GM18858 (cell line): ENCODE measurements at regions not wholly inside any gene's neighbourhood (a gene's known extent, or its start where the extent isn't known, plus 50 kb on each side); places are given as distances from the start of the nearest gene placed in this dataset.
"Not testable (repeated sequence)": the region's sequence is repeated elsewhere in the genome, so short reads cannot be mapped to it uniquely, and the experiment has no call there.

Source experiments
- ATAC-seq: cut with Tn5 transposase; IDR thresholded peaks from one replicate; pipeline ENCODE4 v1.9.1; 2021; ENCODE audit not compliant: unreplicated experiment

DNA sequence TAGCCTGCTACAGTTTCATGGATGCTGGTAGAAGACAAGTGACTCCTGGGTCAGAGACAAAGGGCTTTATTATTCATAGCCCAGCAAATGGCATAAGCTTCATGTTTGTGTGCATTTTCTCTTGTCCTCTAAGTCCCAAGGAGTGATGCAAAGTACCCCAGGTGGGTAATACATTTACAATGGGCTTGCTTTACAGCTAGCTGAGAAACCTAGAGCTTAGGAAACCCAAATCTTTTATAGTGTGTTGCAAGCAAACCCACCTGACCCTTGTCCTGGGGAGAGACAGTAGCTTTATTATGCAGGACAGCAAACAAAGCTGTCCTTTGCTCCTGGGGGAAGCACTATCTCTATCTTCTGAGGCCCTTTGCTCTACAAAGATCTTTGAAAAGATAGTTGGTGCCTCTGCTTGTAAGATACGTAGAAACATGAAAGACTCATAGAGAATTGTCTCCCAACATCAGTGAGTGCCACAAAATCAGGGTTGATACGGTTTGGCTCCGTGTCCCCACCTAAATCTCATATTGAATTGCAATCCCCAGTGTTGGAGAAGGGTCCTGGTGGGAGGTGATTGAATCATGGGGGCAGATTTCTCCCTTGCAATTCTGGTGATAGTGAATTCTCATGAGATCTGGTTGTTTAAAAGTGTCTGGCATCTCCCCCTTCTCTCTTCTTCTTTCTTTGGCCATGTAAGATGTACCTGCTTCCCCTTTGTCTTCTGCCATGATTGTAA is 315.8 kb upstream of the USP24 start:
- ATAC-seq, result no peak

DNA sequence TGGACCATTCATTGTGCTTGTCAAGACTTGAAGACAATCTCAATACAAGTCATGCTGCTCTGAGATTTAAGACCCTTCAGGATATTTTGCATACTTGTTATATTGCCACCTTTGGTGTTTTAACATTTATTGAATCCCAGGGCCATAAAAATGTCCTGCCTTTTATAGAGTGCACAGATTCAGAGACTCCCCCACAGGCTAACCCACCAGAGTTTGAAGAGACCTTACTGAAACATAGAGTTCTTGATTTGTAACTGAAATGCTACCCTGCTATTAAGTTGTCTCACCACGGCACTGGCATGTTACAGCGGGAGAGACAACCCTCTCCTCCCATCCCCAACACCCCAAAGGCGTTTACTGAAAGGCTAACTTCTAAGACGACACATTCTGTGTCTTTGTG is 313.9 kb upstream of the USP24 start:
- no peak for ATAC-seq

DNA sequence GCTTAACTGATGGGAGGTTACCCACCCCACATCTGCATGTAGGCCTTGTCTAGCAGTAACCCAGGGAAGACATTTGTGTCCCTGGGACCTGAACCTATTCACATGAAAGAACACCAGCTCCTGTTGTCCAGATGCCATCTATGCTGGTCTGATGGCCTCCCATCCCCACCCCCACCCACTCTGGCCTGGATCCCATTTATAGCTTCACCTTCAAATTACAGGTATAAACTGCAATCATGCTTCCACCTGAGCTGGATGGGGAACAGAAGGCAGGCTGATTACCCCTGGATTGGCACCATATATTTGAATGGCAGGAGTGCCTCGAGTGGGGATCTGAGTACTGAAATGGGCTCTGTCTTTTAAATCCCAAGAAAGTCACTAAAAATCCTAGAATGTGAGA is 312.7 kb upstream of the USP24 start:
- no peak for ATAC-seq

DNA sequence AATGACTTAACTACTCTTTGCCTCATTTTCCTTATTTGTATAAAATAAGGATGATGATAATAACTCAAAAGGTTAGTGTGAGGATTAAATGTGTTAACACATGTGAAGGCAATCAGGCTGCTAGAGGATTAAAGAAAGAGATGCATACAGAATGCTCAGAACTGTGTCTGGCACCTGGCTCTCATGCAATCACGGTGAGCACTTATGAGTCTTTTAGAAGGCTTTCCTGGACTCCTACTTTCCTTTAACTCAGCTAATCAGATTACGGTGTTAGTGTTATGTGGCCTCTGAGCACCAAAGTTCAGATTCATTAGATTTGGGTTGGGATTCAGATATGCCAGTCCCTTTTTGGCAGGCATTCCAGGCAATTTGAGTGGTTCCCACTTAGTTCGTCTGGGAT is 311.6 kb upstream of the USP24 start:
- no peak for ATAC-seq

- ATAC-seq, result no peak
Observed at GRCh38 chr1:55524006-55524405, 308.8 kb upstream of the USP24 start.

DNA sequence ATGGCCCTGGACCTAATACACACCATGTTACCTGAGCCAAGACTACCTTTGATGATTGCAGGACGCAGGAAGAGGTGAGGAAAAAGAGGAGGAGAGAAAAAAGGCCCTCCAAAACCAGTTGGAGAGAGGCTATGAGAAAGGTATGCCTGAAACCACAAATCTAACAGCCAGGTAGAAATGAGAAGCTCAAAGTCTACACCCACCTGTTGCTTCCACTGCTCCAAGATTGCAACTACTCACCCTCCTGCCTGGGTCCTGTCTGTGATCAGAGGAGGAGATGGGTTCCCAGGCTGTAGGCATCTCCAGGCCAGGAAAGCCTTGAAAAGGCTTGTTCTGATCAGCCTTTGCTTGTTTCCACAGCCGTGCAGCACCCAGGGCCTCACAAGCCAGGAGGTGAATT is 307.8 kb upstream of the USP24 start:
- ATAC-seq, result no peak

DNA sequence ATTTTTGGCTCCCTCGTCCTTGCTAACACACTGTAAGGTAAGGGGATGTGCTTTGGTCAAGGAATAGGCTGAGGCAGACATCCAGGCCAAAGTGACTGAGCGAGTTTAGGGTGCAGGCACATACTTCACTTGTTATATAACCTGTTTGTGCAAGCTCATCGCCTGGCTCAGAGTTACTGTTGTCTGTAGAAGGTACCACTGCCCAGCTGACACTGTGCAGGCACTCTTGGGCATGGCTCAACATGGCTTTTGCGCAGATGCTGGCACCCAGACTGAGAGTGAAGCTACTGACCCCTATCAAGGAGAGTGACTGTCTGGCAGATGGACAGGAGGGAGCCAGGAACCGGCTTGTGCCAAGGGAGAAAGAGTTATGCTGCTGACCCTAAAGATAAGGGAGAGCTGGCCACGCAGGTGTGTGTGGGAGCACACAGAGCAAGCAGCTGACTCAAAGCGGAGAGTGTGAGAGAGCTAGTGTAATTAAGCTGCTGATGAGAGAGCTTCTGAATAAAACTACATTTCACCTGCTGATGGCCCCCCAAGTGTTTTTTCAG is 307.3 kb upstream of the USP24 start:
- ATAC-seq, result no peak

- no peak for ATAC-seq
Observed at GRCh38 chr1:55520861-55521260, 305.7 kb upstream of the USP24 start.

GRCh38 chr1:55519937-55520683 is 304.9 kb upstream of the USP24 start:
- no peak for ATAC-seq

GRCh38 chr1:55519276-55519675 is 304.1 kb upstream of the USP24 start:
- ATAC-seq, result no peak

- no peak for ATAC-seq
Observed at GRCh38 chr1:55517036-55517435, 301.9 kb upstream of the USP24 start.

DNA sequence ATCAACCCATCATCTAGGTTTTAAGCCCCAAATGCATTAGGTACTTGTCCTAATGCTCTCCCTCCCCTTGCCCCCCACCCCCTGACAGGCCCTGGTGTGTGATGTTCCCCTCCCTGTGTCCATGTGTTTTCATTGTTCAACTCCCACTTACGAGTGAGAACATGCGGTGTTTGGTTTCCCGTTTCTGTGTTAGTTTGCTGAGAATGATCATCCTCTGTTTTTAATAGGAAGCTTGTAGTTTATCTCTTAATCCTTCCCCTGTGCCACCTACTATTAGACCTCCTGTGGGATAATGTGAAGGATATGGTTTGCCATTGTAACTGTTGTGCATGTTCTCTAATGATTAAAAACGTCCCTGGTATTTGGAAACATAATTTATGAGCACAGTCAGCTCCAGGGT is 299.4 kb upstream of the USP24 start:
- ATAC-seq, result not testable (repeated sequence)

DNA sequence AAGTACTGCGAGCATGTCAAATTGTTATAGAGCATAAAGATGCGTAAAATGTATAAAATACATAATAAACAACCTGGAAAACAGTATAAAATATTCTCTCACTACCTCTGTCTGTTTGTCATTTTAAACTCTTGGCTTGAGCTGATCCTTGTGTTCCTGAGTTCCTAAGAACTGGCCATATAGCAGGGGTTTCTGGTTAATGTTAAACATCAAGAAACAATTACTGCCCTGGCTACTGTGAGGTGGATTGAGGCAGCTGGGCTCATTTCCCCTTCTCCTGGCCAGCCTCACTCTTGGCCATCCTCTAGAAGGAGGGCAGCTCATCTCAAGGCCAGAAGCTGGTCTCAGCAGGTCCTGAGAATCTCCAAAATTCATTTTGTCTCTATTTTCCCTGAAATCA is 297.3 kb upstream of the USP24 start:
- ATAC-seq, result no peak

DNA sequence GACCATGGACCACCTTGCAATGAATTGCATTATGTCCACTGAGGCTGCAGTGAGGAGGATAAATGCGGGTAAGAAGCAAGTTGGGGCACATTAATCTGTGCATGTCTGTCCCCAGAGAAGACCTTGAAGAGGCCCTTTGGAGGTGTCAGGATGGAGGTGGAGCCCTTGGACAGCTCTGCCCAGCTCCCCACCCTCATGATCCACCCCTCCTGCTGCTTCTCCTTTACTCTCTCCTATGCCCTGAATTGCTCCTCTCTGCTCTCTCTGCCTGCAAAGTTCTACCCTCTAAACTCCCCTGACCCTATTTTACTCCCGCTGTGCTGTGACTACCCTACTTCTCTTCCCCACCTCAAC is 292.4 kb upstream of the USP24 start:
- no peak for ATAC-seq

DNA sequence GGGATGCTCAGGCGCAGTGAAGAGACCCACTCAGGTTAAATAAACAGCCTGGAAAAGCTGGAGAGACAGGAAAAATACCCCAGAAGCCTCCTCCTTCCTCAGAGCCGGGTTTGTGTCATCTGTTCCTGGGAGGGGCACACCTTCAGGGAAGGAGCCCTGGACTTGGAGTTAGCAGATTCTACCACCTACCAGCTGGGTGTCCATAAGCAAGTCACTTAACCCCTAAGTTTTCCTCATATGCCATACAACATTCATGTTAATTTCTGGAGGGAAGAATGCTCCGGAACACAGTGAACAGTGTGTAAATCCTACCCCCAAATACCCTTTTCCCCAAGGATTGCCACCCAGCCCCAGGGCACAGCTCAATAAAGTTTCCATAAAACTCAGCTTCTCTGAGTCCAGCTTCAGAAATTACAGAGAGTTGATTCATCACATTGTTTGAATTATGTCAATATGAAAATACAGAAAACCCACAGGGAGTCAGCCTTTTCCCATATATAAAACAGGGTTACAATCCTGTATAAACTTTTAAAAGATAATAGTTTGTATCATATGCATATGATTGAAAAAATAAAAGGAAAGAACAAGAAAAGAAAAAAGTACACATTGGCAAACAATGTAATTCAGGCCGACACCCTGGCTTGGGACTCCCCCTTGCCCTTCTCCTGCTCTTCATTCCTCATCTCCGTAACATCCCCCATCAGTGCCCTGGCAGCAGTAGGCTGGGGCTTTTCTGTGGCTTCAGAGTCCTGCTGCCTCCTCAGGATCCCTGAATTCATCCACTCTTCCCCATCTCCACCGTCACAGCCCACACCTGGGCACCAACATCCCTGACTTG is 291.8 kb upstream of the USP24 start:
- ATAC-seq, result no peak

DNA sequence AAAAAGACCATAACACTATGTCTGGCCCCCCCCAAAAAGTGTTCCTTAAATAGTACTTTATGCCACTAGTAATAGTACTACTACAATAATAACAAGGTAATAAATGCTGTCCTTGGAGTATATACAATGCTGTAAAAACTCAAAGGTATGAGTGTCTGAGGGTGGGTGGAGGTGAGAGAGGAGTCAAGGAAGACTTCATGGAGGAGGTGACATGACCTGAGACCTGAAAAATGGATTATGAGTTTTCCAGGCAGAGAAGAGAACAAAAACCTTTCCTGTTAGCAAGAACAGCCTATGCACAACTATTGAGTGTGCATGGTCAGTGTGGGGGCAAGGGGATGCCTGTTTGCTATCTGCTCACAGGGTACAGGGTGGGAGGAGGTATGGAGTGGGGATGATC is 290.2 kb upstream of the USP24 start:
- ATAC-seq, result no peak

GRCh38 chr1:55504306-55504731 is 289.2 kb upstream of the USP24 start:
- ATAC-seq, result no peak

DNA sequence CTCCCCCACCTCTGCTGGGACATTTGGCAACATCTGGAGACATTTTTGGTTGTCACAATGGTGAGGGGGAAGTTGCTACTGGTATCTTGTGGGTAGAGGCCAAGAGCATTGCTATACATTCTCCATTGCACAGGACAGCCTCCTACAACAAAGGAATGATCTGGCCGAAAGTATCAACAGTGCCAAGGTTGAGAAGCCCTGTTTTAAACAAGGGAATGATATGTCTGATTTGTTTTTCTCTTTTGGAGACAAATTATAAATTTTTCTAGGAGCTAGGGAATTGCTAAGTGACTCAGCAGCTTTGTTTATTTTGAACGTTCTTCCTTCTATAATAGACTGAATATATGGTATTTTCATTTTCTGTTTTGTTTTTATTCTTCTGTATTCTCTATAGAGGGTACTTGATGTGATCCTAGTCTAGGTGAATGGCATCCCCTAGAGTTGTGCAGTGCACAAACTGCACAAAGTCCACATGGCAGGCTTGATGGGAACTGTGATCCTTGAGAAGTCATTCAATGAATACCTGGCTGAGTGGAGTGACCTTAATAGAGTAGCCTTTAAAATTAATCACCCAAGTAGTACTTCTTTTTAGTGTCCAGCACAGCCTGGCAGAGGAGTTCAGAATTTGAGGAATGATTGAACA is 288.6 kb upstream of the USP24 start:
- ATAC-seq, result no peak

- no peak for ATAC-seq
Observed at GRCh38 chr1:55500601-55501000, 285.4 kb upstream of the USP24 start.

- no peak for ATAC-seq
Observed at GRCh38 chr1:55490547-55490946, 275.4 kb upstream of the USP24 start.

DNA sequence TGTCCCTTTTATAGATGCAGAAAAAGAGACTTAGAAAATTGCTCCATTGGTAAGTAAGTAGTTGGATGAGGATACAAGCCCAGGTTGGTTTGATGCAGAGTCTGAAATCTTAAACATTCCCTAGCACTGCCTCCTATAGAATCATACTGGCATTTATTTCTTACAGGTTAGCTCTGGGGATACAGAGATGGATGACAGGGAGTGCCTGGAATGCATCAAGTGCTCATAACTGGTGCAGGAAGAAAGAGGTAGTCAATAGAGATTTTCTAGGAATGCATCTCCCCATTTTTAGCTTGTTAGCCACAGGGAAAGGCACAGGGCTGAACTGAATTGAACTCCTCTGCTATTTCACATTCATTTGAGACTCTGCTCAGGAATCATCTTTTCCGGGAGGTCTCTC is 269.0 kb upstream of the USP24 start:
- no peak for ATAC-seq
